GM18505 (cell line): ENCODE measurements at regions not wholly inside any gene's neighbourhood (a gene's known extent, or its start where the extent isn't known, plus 50 kb on each side); places are given as distances from the start of the nearest gene placed in this dataset.

Experiments used
- ATAC-seq: cut with Tn5 transposase; IDR thresholded peaks from one replicate; pipeline ENCODE4 v1.9.1; 2021; ENCODE audit not compliant: unreplicated experiment
- POLR2A ChIP-seq: IDR thresholded peaks from 4 replicates; pipeline ENCODE4 v1.6.1; 2011; ENCODE audit warnings: borderline replicate concordance; ENCODE audit not compliant: insufficient read depth, insufficient read length; ENCODE audit errors: extremely low read depth

GRCh38 chr1:55700359-55701130 is 485.4 kb upstream of the USP24 start:
- TF ChIP-seq POLR2A = no peak
- ATAC-seq = no peak

- no peak for TF ChIP-seq POLR2A
- ATAC-seq = no peak
These were observed 484.1 kb upstream of the USP24 start for GRCh38 chr1:55699228-55699627.

- ATAC-seq = no peak
- no peak for TF ChIP-seq POLR2A
These were observed 482.9 kb upstream of the USP24 start for GRCh38 chr1:55697997-55698535.

GRCh38 chr1:55696891-55697290 is 481.7 kb upstream of the USP24 start:
- no peak for TF ChIP-seq POLR2A
- ATAC-seq = no peak

GRCh38 chr1:55696181-55696754 is 481.1 kb upstream of the USP24 start:
- ATAC-seq = no peak
- no peak for TF ChIP-seq POLR2A

GRCh38 chr1:55695552-55695951 is 480.4 kb upstream of the USP24 start:
- TF ChIP-seq POLR2A = no peak
- ATAC-seq = no peak

- TF ChIP-seq POLR2A = no peak
- no peak for ATAC-seq
These were observed 480.0 kb upstream of the USP24 start for GRCh38 chr1:55695151-55695550.

- ATAC-seq = no peak
- TF ChIP-seq POLR2A = no peak
These were observed 479.2 kb upstream of the USP24 start for GRCh38 chr1:55694310-55694801.

- no peak for ATAC-seq
- TF ChIP-seq POLR2A = no peak
These were observed 477.6 kb upstream of the USP24 start for GRCh38 chr1:55692726-55693125.

GRCh38 chr1:55690366-55690765 is 475.2 kb upstream of the USP24 start:
- no peak for TF ChIP-seq POLR2A
- no peak for ATAC-seq

GRCh38 chr1:55689800-55690199 is 474.6 kb upstream of the USP24 start:
- no peak for ATAC-seq
- TF ChIP-seq POLR2A = no peak

- ATAC-seq = no peak
- TF ChIP-seq POLR2A = no peak
These were observed 470.4 kb upstream of the USP24 start for GRCh38 chr1:55685560-55685959.

- TF ChIP-seq POLR2A = no peak
- ATAC-seq = no peak
These were observed 469.0 kb upstream of the USP24 start for GRCh38 chr1:55684131-55684650.

GRCh38 chr1:55682198-55682597 is 467.0 kb upstream of the USP24 start:
- no peak for ATAC-seq
- no peak for TF ChIP-seq POLR2A

GRCh38 chr1:55679971-55680370 is 464.8 kb upstream of the USP24 start:
- TF ChIP-seq POLR2A = no peak
- no peak for ATAC-seq

- ATAC-seq = no peak
- TF ChIP-seq POLR2A = no peak
These were observed 458.3 kb upstream of the USP24 start for GRCh38 chr1:55673416-55673815.
